ENCODE measurements at regions not wholly inside any gene's neighbourhood (a gene's known extent, or its start where the extent isn't known, plus 50 kb on each side); places are given as distances from the start of the nearest gene placed in this dataset.
"Not testable (repeated sequence)": the region's sequence is repeated elsewhere in the genome, so short reads cannot be mapped to it uniquely, and the experiment has no call there.

GRCh38 chrX:121457096-121457495, 409.7 kb downstream of the GLUD2 start:
- ATAC-seq (no peak), DNase-seq (ENCODE audit: low spot score in 2 of 2) (no peak)
- Mint-ChIP-seq H3K9me3 (no peaks in the 10 kb centered on the region), H3K27ac (no peak overlapping the region), H3K36me3 (no peaks in the 10 kb centered on the region)

DNA sequence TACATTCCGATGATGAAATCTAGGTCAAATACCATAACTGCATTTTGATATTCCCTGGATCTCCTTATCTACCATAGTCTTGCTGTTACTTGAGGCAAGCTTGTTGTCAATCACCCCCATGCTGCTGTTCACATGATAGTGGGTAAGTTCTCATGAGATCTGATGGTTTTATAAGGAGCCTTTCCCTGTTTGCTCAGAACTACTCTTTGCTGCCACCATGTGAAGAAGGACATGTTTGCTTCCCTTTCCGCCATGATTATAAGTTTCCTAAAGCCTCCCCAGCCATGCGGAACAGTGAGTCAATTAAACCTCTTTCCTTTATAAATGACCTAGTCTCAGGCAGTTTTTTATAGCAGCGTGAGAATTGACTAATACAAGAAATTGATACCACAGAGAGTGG, 432.0 kb downstream of the GLUD2 start:
- Mint-ChIP-seq H3K9me3 (peaks cover 4 to 5% of the 10 kb centered on the region in 2 donors), H3K36me3 (no peaks in the 10 kb centered on the region), H3K27ac (no peak overlapping the region)
- DNase-seq (ENCODE audit: low spot score in 2 of 2) (no peak), ATAC-seq (no peak)

GRCh38 chrX:121496966-121497365, 449.6 kb downstream of the GLUD2 start:
- H3K9me3 Mint-ChIP-seq = no peaks in the 10 kb centered on the region
- ATAC-seq = no peak
- no peak for DNase-seq (ENCODE audit: low spot score in 2 of 2)
- no peak overlapping the region for H3K27ac Mint-ChIP-seq
- H3K36me3 Mint-ChIP-seq = no peaks in the 10 kb centered on the region

DNA sequence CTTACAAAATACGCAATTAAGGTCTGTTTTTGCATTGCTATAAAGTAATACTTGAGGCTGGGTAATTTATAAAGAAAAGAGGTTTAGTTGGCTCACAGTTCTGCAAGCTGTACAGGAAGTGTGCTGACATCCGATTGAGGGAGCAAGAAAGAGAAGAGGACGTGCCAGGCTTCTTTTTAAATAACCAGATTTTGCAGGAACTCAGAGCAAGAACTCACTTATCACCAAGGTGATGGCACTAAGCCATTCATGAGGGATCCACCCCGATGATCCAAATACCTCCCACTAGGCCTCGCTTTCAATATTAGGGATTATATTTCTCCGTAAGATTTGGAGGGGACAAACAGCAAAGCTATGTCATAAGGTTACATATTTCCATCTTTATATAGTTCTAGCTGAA, 456.7 kb downstream of the GLUD2 start:
- ATAC-seq (peak; percentile 44 to 62), DNase-seq (ENCODE audit: low spot score in 2 of 2) (no peak)
- Mint-ChIP-seq H3K9me3 (no peaks in the 10 kb centered on the region), H3K27ac (no peak overlapping the region), H3K36me3 (no peaks in the 10 kb centered on the region)

GRCh38 chrX:121546317-121546716, 498.9 kb downstream of the GLUD2 start:
- DNase-seq (ENCODE audit: low spot score in 2 of 2) (no peak), ATAC-seq (no peak)
- Mint-ChIP-seq H3K27ac (no peak overlapping the region), H3K9me3 (peaks cover 0 to 4% of the 10 kb centered on the region in 2 donors), H3K36me3 (no peaks in the 10 kb centered on the region)

- no peaks in the 10 kb centered on the region for H3K9me3 Mint-ChIP-seq
- H3K36me3 Mint-ChIP-seq = no peaks in the 10 kb centered on the region
- no peak overlapping the region for H3K27ac Mint-ChIP-seq
- ATAC-seq (no peak), DNase-seq (ENCODE audit: low spot score in 2 of 2) (no peak)
These were observed 511.5 kb downstream of the GLUD2 start for GRCh38 chrX:121558886-121559285.

GRCh38 chrX:121562616-121563015, 515.2 kb downstream of the GLUD2 start:
- DNase-seq (ENCODE audit: low spot score in 2 of 2) (no peak), ATAC-seq (no peak)
- no peaks in the 10 kb centered on the region for H3K9me3 Mint-ChIP-seq
- H3K27ac Mint-ChIP-seq = no peak overlapping the region
- H3K36me3 Mint-ChIP-seq = no peaks in the 10 kb centered on the region

- DNase-seq (ENCODE audit: low spot score in 2 of 2) = no peak
- Mint-ChIP-seq H3K36me3 (no peaks in the 10 kb centered on the region), H3K9me3 (no peaks in the 10 kb centered on the region), H3K27ac (no peak overlapping the region)
- ATAC-seq = no peak
These were observed 522.2 kb downstream of the GLUD2 start for GRCh38 chrX:121569609-121570008.

DNA sequence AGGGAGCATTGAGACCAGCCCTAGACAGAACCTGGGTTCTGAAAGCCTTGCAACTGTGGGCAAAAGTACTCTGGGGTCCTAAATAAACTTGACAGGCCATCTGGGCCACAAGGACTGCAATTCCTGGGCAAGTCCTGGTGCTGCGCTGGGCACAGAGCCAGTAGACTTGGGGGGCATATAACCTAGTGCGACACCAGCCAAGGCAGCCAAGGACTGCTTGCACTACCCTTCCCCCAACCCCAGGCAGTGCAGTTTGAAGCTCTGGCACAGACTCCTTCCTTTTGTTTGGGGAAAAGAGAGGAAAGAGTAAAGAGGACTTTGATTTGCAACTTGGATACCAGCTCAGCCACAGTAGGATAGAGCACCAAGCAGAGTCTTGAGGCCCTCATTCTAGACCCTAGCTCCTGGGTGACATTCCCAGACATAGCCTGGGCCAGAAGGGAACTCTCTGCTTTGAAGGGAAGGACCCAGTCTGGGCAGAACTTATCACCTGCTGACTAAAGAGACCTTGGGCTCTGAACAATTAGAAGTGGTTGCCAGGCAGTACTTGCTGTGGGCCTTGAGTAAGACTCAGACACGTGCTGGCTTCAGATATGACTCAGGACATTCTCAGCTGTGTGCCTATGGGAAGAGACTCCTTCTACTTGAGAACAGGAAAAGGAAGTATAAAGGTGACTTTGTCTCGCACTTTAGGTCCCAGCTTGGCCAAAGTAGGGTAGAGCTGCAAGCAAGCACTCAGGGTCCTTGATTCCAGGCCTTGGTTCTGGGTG, 522.8 kb downstream of the GLUD2 start:
- DNase-seq (ENCODE audit: low spot score in 2 of 2) (no peak), ATAC-seq (peak in 1 of 2 donors; percentile 51)
- Mint-ChIP-seq H3K27ac (no peak overlapping the region), H3K9me3 (no peaks in the 10 kb centered on the region), H3K36me3 (no peaks in the 10 kb centered on the region)

GRCh38 chrX:121571333-121571732, 523.9 kb downstream of the GLUD2 start:
- no peak overlapping the region for H3K27ac Mint-ChIP-seq
- no peak for ATAC-seq
- no peak for DNase-seq (ENCODE audit: low spot score in 2 of 2)
- no peaks in the 10 kb centered on the region for H3K9me3 Mint-ChIP-seq
- no peaks in the 10 kb centered on the region for H3K36me3 Mint-ChIP-seq

DNA sequence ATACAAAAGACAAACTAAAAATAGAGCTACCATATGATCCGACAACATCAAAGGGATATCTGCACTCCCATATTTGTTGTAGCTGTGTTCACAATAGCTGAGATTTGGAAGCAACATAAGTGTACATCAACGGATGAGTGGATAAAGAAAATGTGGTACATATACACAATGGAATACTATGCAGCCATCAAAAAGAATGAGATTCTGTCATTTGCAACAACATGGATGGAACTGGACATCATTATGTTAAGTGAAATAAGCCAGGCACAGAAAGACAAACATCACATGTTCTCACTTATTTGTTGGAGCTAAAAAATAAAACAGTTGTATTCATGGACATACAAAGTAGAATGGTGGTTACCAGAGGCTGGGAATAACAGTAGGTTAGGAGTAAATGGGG, 527.0 kb downstream of the GLUD2 start:
- not testable (repeated sequence) for ATAC-seq; DNase-seq (ENCODE audit: low spot score in 2 of 2); H3K36me3 Mint-ChIP-seq; H3K9me3 Mint-ChIP-seq; H3K27ac Mint-ChIP-seq

GRCh38 chrX:121579016-121579760, 531.8 kb downstream of the GLUD2 start:
- H3K36me3 Mint-ChIP-seq = no peaks in the 10 kb centered on the region
- DNase-seq (ENCODE audit: low spot score in 2 of 2) = peak in 1 of 2 donors; percentile 8
- ATAC-seq = peak in 1 of 2 donors; percentile 84

GRCh38 chrX:121581885-121582284, 534.5 kb downstream of the GLUD2 start:
- no peak for DNase-seq (ENCODE audit: low spot score in 2 of 2)
- H3K27ac Mint-ChIP-seq = no peak overlapping the region
- no peaks in the 10 kb centered on the region for H3K9me3 Mint-ChIP-seq
- no peaks in the 10 kb centered on the region for H3K36me3 Mint-ChIP-seq
- ATAC-seq = no peak

More at GRCh38 chrX:121579016-121579760, 531.8 kb downstream of the GLUD2 start:
- no peaks in the 10 kb centered on the region for H3K9me3 Mint-ChIP-seq
- H3K27ac Mint-ChIP-seq = peak overlapping the region in 1 of 2 donors; percentile 74

- H3K9me3 Mint-ChIP-seq = no peaks in the 10 kb centered on the region
- no peaks in the 10 kb centered on the region for H3K36me3 Mint-ChIP-seq
- no peak overlapping the region for H3K27ac Mint-ChIP-seq
- ATAC-seq (no peak), DNase-seq (ENCODE audit: low spot score in 2 of 2) (no peak)
These were observed 538.2 kb downstream of the GLUD2 start for GRCh38 chrX:121585626-121586025.

GRCh38 chrX:121592884-121593283, 545.5 kb downstream of the GLUD2 start:
- H3K36me3 Mint-ChIP-seq = no peaks in the 10 kb centered on the region
- no peak overlapping the region for H3K27ac Mint-ChIP-seq
- no peak for ATAC-seq
- DNase-seq (ENCODE audit: low spot score in 2 of 2) = no peak
- H3K9me3 Mint-ChIP-seq = no peaks in the 10 kb centered on the region

- H3K27ac Mint-ChIP-seq = no peak overlapping the region
- ATAC-seq (no peak), DNase-seq (ENCODE audit: low spot score in 2 of 2) (no peak)
- no peaks in the 10 kb centered on the region for H3K36me3 Mint-ChIP-seq
- H3K9me3 Mint-ChIP-seq = no peaks in the 10 kb centered on the region
These were observed 550.9 kb downstream of the GLUD2 start for GRCh38 chrX:121598356-121598755.

DNA sequence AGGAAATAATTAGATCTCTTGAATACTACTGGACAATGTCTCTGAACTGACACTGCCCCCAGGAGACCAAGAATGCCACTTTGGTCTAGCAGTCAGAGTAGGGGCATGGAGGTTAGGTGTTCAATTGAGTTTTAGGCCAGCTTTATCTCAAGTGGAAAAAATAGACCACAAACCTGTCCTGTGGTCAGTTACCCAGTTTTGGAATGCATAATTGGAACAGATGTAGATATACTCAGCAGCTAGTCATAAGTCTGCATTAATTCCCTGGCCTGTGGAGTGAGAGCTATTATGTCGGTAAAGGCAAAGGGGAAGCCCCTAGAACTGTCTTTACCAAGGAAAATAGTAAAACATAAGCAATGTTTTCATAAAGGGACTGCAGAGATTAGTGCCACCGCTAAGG, 587.7 kb downstream of the GLUD2 start:
- Mint-ChIP-seq H3K9me3 (no peaks in the 10 kb centered on the region), H3K27ac (no peak overlapping the region), H3K36me3 (no peaks in the 10 kb centered on the region)
- DNase-seq (ENCODE audit: low spot score in 2 of 2) = no peak
- ATAC-seq = no peak

- no peak overlapping the region for H3K27ac Mint-ChIP-seq
- H3K36me3 Mint-ChIP-seq = no peaks in the 10 kb centered on the region
- ATAC-seq (no peak), DNase-seq (ENCODE audit: low spot score in 2 of 2) (no peak)
- no peaks in the 10 kb centered on the region for H3K9me3 Mint-ChIP-seq
These were observed 592.4 kb downstream of the GLUD2 start for GRCh38 chrX:121639781-121640180.

Data from activated naive CD4-positive, alpha-beta T cell treated with anti-CD3 and anti-CD28 coated beads, Interleukin-2, amount 50 U/mL, for 72 hours (primary cell).